Activated CD8-positive, alpha-beta T cell treated with anti-CD3 and anti-CD28 coated beads, Interleukin-2, amount 10 ng/mL, durations not matched to agents 7 days and 5 days (primary cell): ENCODE measurements at regions not wholly inside any gene's neighbourhood (a gene's known extent, or its start where the extent isn't known, plus 50 kb on each side); places are given as distances from the start of the nearest gene placed in this dataset.

Experiments
- ATAC-seq: fragments of 150-1000 bp; cut with Tn5 transposase; one replicate; pipeline ENCODE4 v1.10.0; 2021; ENCODE audit warnings: moderate library complexity
- CTCF ChIA-PET: fragments of 350-600 bp; sonication (Branson Sonifier 250); formaldehyde crosslinking; loops from one replicate; lab custom pipeline; 2021; ENCODE audit warnings: antibody characterized with exemption; lab: Charles Lee
- POLR2A ChIA-PET: fragments of 350-600 bp; sonication (Branson Sonifier 250); formaldehyde crosslinking; loops from one replicate; lab custom pipeline; 2021; ENCODE audit warnings: antibody characterized with exemption; lab: Charles Lee
- DNase-seq: peaks from one replicate; pipeline ENCODE4 v3.0.0-alpha.2; 2020
- H3K27ac Mint-ChIP-seq: one replicate; pipeline ENCODE4 v1.8.0; 2021; ENCODE audit warnings: mild to moderate bottlenecking, mixed read lengths
- H3K27me3 Mint-ChIP-seq: one replicate; pipeline ENCODE4 v1.8.0; 2021; ENCODE audit warnings: low read depth, mixed read lengths
- H3K36me3 Mint-ChIP-seq: one replicate; pipeline ENCODE4 v1.8.0; 2021; ENCODE audit warnings: low read depth, mixed read lengths
- H3K4me1 Mint-ChIP-seq: one replicate; pipeline ENCODE4 v1.8.0; 2021; ENCODE audit warnings: low read depth, mixed read lengths
- H3K4me3 Mint-ChIP-seq: one replicate; pipeline ENCODE4 v1.8.0; 2021; ENCODE audit warnings: mild to moderate bottlenecking, mixed read lengths
- H3K9me3 Mint-ChIP-seq: one replicate; pipeline ENCODE4 v1.8.0; 2022; ENCODE audit warnings: mixed read lengths; ENCODE audit not compliant: insufficient read depth

DNA sequence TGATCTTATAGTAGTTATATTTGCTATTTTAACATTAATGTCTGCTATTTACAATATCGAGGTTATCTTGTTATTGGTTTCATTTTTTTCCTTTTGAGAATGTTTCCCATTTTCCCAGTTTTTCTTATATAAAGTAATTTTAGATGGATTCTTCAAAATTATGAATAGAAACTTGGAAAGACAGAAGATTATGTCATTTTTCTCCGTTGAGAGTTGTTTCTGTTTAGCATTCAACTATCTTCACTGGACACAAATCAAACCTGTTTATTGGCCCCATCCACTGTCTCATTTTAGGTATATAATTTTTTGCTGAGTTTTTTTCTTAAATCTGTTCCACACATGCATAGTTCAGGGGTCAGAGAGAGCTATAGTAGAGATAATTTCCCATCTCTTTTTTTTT, 1430.9 kb upstream of the MIR17HG start:
- Mint-ChIP-seq H3K4me3 (no peak overlapping the region), H3K9me3 (peaks cover 6% of the 10 kb centered on the region), H3K27ac (no peak overlapping the region), H3K4me1 (no peaks in the 10 kb centered on the region), H3K27me3 (no peaks in the 10 kb centered on the region), H3K36me3 (no peaks in the 10 kb centered on the region)
- POLR2A ChIA-PET = no interaction called here
- ATAC-seq (no peak), DNase-seq (no peak)
- CTCF ChIA-PET = no interaction called here

DNA sequence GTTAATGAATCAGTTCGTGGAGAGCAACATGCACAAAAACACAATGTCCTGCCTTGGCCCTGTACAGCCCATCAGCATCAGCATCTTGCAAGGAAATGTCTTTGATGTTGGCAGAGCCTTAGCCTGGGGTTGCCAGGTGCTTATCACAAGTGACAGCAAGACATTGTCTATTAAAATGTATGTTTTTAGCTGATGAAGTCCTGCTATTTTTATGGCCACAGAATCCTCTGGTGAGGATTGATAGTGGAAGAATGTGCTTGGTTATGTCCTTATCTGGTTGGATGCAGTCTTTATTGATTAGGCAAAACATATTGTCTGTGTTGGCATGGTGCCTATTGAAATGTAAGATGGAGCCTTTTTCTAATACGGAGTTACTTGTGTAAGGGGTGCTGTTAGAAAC, 1427.0 kb upstream of the MIR17HG start:
- H3K27ac Mint-ChIP-seq = no peak overlapping the region
- ChIA-PET CTCF (no interaction called here), POLR2A (no interaction called here)
- no peaks in the 10 kb centered on the region for H3K4me1 Mint-ChIP-seq
- peaks cover 9% of the 10 kb centered on the region for H3K9me3 Mint-ChIP-seq
- no peaks in the 10 kb centered on the region for H3K27me3 Mint-ChIP-seq
- ATAC-seq (no peak), DNase-seq (no peak)
- H3K36me3 Mint-ChIP-seq = no peaks in the 10 kb centered on the region
- no peak overlapping the region for H3K4me3 Mint-ChIP-seq

GRCh38 chr13:89923052-89923451, 1424.4 kb upstream of the MIR17HG start:
- POLR2A ChIA-PET = no interaction called here

DNA sequence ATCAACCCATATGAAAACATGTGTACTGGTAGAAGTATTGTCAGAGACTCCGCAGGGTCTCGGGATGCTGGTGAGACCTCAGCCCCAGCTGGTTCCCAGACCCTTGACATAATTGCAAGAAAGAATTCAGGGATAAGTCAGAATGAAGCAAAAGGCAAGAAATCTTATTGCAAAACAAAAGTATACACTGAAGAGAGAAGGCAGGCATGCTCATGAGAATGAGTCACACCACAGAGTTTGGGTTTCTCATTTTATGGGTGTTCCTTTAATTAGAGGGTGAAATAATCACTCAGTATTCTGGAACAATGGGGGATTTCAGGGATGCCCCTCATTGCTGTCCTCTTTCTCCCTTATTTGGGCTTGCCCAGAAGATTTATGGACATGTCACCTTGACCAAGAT, 1423.8 kb upstream of the MIR17HG start:
- ATAC-seq = no peak

More at GRCh38 chr13:89923052-89923451, 1424.4 kb upstream of the MIR17HG start:
- Mint-ChIP-seq H3K27me3 (no peaks in the 10 kb centered on the region), H3K9me3 (peaks cover 15% of the 10 kb centered on the region), H3K36me3 (no peaks in the 10 kb centered on the region), H3K4me1 (no peaks in the 10 kb centered on the region), H3K27ac (no peak overlapping the region), H3K4me3 (no peak overlapping the region)
- CTCF ChIA-PET = no interaction called here
- no peak for ATAC-seq
- no peak for DNase-seq

DNA sequence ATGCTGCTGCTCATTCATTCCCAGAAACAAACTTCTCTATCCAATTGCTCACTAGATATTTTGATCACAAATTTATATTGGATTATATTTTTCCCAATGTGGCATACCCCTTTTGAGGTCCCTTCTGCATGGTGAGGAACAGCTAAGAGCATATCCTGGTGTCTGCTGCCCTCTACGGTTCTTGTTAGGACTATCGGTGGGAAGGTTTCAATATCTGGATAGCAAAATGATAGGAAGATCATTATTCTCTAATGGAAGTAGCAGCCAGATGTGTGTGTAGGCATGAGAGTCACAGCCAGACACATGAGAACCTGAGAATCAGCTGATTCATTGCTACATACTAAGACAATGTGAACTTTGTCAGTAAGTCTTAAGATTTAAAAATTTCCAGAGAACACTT, 1422.4 kb upstream of the MIR17HG start:
- H3K36me3 Mint-ChIP-seq = no peaks in the 10 kb centered on the region
- ChIA-PET POLR2A (no interaction called here), CTCF (no interaction called here)
- no peaks in the 10 kb centered on the region for H3K4me1 Mint-ChIP-seq
- DNase-seq (no peak), ATAC-seq (no peak)
- H3K27me3 Mint-ChIP-seq = no peaks in the 10 kb centered on the region
- H3K9me3 Mint-ChIP-seq = peaks cover 17% of the 10 kb centered on the region
- no peak overlapping the region for H3K27ac Mint-ChIP-seq
- no peak overlapping the region for H3K4me3 Mint-ChIP-seq

More for the DNA sequence above, 1423.8 kb upstream of the MIR17HG start:
- Mint-ChIP-seq H3K9me3 (peaks cover 15% of the 10 kb centered on the region), H3K27me3 (no peaks in the 10 kb centered on the region), H3K27ac (no peak overlapping the region), H3K36me3 (no peaks in the 10 kb centered on the region), H3K4me3 (no peak overlapping the region), H3K4me1 (no peaks in the 10 kb centered on the region)
- ChIA-PET POLR2A (no interaction called here), CTCF (no interaction called here)
- DNase-seq = no peak

DNA sequence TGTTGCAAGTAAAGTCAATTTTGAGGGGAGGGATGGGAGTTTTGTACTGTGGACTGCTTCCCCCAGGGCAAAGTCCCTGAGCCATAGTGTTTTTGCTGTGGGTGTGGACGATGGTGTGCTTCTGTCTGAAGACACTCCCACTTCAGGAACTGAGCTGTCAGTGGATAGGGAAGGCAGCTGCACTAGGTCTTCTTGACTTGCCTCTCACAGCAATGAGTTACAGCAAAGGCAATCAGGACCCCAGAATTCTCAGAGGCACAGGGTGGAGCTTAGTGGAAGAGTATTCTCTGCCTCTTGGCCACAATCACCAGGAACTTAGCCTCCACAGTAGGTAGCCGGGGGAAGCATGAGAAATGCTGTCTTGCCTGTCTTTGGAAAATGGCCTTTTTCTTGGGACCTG, 1416.6 kb upstream of the MIR17HG start:
- POLR2A ChIA-PET = no interaction called here
- CTCF ChIA-PET = no interaction called here
- ATAC-seq (no peak), DNase-seq (no peak)
- no peak overlapping the region for H3K4me3 Mint-ChIP-seq
- no peaks in the 10 kb centered on the region for H3K36me3 Mint-ChIP-seq
- H3K4me1 Mint-ChIP-seq = no peaks in the 10 kb centered on the region
- H3K27ac Mint-ChIP-seq = no peak overlapping the region
- peaks cover 22% of the 10 kb centered on the region for H3K9me3 Mint-ChIP-seq
- H3K27me3 Mint-ChIP-seq = no peaks in the 10 kb centered on the region

- ATAC-seq (no peak), DNase-seq (no peak)
- CTCF ChIA-PET = no interaction called here
- Mint-ChIP-seq H3K9me3 (peaks cover 16% of the 10 kb centered on the region), H3K27ac (no peak overlapping the region), H3K4me1 (no peaks in the 10 kb centered on the region), H3K36me3 (no peaks in the 10 kb centered on the region), H3K4me3 (no peak overlapping the region), H3K27me3 (no peaks in the 10 kb centered on the region)
- POLR2A ChIA-PET = no interaction called here
Observed at GRCh38 chr13:89932902-89933301, 1414.6 kb upstream of the MIR17HG start.

DNA sequence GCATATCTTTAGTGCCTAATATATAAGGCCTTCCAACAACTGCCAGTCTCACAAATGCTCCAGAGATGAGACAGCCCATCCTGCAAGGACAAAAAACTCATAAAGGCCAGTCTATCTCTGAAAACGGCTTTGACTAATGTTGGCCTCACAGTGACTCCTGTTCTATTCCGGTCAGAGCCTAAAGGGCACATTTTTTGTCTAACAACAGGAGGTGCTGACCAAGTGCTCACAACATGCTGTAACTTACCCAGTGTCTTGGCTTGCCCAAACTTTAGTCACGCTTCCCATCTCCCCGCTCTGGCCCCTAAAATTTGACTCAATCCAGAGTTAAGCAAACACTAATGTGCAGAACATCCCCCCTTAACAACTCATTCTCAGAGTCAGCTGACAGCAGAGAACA, 1411.2 kb upstream of the MIR17HG start:
- H3K27me3 Mint-ChIP-seq = no peaks in the 10 kb centered on the region
- no peaks in the 10 kb centered on the region for H3K4me1 Mint-ChIP-seq
- ATAC-seq (no peak), DNase-seq (no peak)
- POLR2A ChIA-PET = no interaction called here
- H3K4me3 Mint-ChIP-seq = no peak overlapping the region
- H3K36me3 Mint-ChIP-seq = no peaks in the 10 kb centered on the region
- H3K27ac Mint-ChIP-seq = no peak overlapping the region
- H3K9me3 Mint-ChIP-seq = peaks cover 19% of the 10 kb centered on the region
- CTCF ChIA-PET = no interaction called here

DNA sequence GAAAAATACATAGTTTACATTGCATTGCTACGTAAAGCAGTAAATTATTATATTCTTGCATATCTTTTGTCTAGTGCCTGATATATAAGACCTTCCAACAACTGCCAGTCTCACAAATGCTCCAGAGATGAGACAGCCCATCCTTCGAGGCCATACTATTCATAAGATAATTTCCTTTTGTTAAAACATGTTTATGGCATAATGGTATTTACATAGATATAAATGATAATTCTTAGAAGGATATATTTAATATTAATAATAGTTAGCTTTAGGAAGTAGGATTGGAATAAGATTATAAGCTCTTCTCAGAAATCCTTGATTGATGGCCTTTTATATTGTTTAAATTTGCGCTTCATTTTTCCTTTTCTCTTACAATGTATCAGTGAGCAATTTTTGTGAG, 1410.1 kb upstream of the MIR17HG start:
- no peak for ATAC-seq
- H3K27ac Mint-ChIP-seq = no peak overlapping the region
- POLR2A ChIA-PET = no interaction called here

GRCh38 chr13:89940383-89940782, 1407.1 kb upstream of the MIR17HG start:
- ChIA-PET CTCF (no interaction called here), POLR2A (no interaction called here)
- no peak for ATAC-seq
- no peaks in the 10 kb centered on the region for H3K4me1 Mint-ChIP-seq
- H3K4me3 Mint-ChIP-seq = no peak overlapping the region
- no peak overlapping the region for H3K27ac Mint-ChIP-seq
- H3K36me3 Mint-ChIP-seq = no peaks in the 10 kb centered on the region
- DNase-seq = no peak
- H3K9me3 Mint-ChIP-seq = peaks cover 10% of the 10 kb centered on the region
- H3K27me3 Mint-ChIP-seq = no peaks in the 10 kb centered on the region

More for the DNA sequence above, 1410.1 kb upstream of the MIR17HG start:
- H3K36me3 Mint-ChIP-seq = no peaks in the 10 kb centered on the region
- no peak for DNase-seq
- no peaks in the 10 kb centered on the region for H3K27me3 Mint-ChIP-seq
- peaks cover 22% of the 10 kb centered on the region for H3K9me3 Mint-ChIP-seq
- no peaks in the 10 kb centered on the region for H3K4me1 Mint-ChIP-seq
- no peak overlapping the region for H3K4me3 Mint-ChIP-seq
- CTCF ChIA-PET = no interaction called here

DNA sequence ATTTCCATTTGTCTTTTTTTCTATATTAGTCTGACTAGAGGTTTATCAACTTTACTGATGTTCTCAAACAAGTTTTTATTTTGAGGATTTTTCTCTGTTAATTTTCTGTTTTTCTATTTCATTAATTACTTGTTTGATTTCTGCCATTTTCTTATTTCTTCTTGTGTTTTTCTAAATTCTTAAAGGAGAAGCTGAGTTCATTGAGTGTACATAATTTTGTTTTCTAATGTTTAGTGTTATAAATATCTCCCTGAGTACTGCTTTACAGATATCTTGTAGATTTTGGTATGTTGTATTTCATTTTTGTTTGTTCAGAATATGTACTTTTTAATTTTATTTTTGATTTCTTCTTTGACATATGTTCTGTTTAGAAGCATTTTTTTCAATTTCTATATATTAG, 1404.3 kb upstream of the MIR17HG start:
- ATAC-seq (no peak), DNase-seq (no peak)
- H3K36me3 Mint-ChIP-seq = no peaks in the 10 kb centered on the region
- no peak overlapping the region for H3K4me3 Mint-ChIP-seq
- peaks cover 10% of the 10 kb centered on the region for H3K9me3 Mint-ChIP-seq
- no peaks in the 10 kb centered on the region for H3K4me1 Mint-ChIP-seq
- no peaks in the 10 kb centered on the region for H3K27me3 Mint-ChIP-seq
- POLR2A ChIA-PET = no interaction called here
- H3K27ac Mint-ChIP-seq = no peak overlapping the region
- CTCF ChIA-PET = no interaction called here

DNA sequence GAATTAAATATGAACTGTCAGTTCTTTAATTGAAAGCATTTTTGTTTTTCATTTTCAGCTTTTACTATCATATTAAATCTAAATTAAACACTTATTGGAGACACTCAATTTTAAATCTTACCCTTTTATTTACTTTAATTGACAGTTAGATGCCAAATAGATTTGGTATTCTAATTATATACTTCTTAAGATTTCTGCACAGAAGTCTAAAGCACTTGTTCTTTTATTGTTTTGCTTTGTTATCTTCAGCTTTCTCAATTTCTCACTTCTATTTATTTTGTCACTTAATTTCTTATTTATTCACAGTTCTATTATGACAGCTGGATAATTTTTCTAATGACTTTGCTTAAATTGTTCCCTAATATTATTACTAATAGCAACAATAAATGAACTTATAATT, 1397.3 kb upstream of the MIR17HG start:
- Mint-ChIP-seq H3K4me3 (no peak overlapping the region), H3K27ac (no peak overlapping the region), H3K4me1 (no peaks in the 10 kb centered on the region), H3K9me3 (peaks cover 12% of the 10 kb centered on the region), H3K27me3 (no peaks in the 10 kb centered on the region), H3K36me3 (no peaks in the 10 kb centered on the region)
- CTCF ChIA-PET = no interaction called here
- DNase-seq (no peak), ATAC-seq (no peak)
- POLR2A ChIA-PET = no interaction called here

GRCh38 chr13:89951341-89951740, 1396.1 kb upstream of the MIR17HG start:
- CTCF ChIA-PET = no interaction called here
- ATAC-seq = no peak

More at GRCh38 chr13:89951341-89951740, 1396.1 kb upstream of the MIR17HG start:
- Mint-ChIP-seq H3K36me3 (no peaks in the 10 kb centered on the region), H3K4me1 (no peaks in the 10 kb centered on the region), H3K27me3 (no peaks in the 10 kb centered on the region), H3K27ac (no peak overlapping the region), H3K9me3 (peaks cover 12% of the 10 kb centered on the region), H3K4me3 (no peak overlapping the region)
- no peak for DNase-seq
- POLR2A ChIA-PET = no interaction called here
